Hepatic stellate cell (primary cell): ENCODE measurements at regions not wholly inside any gene's neighbourhood (a gene's known extent, or its start where the extent isn't known, plus 50 kb on each side); places are given as distances from the start of the nearest gene placed in this dataset.

Source experiments
- DNase-seq: peaks from one replicate; pipeline ENCODE4 v3.0.0; 2011; ENCODE audit warnings: low spot score

GRCh38 chr9:93730217-93730616, 153.8 kb downstream of the PHF2 start:
- DNase-seq, result no peak
